Heart left ventricle (tissue), 13 donors: ENCODE measurements at regions not wholly inside any gene's neighbourhood (a gene's known extent, or its start where the extent isn't known, plus 50 kb on each side); places are given as distances from the start of the nearest gene placed in this dataset.

Experiments
- POLR2A ChIP-seq, 2 donors: fragments of 450-650 bp; IDR thresholded peaks; one replicate each; pipeline ENCODE4 v1.6.1; 2017; ENCODE audit warnings: antibody characterized with exemption in 2 of 2, mild to moderate bottlenecking in 2 of 2, moderate library complexity in 2 of 2
- TF ChIP-seq, protein P1 (sequence below), 12 donors: fragments of 200-600 bp; sonication (generic) in 4 of 12; IDR thresholded peaks; one replicate each; pipeline versions ENCODE4 v1.5.0 to v1.8.0; 2018 to 2022; ENCODE audit warnings: antibody characterized with exemption in 12 of 12, mild to moderate bottlenecking in 5 of 12
- donor health status: ischemic (EF 13 %, LVEDD 7.1; RV severe dilation, severe dysfunction).
- donor health status: DM: no; HTN: yes; CAD: no.
- donor health status: DM: no; HTN: no; CAD: no.
- donor health status: ischemic (EF 25% LVEDD 6.9; RV normal size, moderate dysfunction).
- donor health status: ischemic (EF 25% LVEDD 5.7; RV mildly dilated, moderate dysfunction).
- donor health status: ischemic (EF 35%, LVEDD 5.7; RV mildly dilated, moderate dysfunction).
- donor health status: nonischemic (EF 11% LVEDD 7.7; RV severe dilation, severe dysfunction).
- donor health status: DM: yes; HTN: yes; CAD: no.
- donor health status: PGD.
- donor health status: ischemic (EF 29% LVEDD 5.4; RV normal size, mild dysfunction).
- donor health status: nonischemic (EF 23%, LVEDD 6.1; RV moderate dilation, normal function).

DNA sequence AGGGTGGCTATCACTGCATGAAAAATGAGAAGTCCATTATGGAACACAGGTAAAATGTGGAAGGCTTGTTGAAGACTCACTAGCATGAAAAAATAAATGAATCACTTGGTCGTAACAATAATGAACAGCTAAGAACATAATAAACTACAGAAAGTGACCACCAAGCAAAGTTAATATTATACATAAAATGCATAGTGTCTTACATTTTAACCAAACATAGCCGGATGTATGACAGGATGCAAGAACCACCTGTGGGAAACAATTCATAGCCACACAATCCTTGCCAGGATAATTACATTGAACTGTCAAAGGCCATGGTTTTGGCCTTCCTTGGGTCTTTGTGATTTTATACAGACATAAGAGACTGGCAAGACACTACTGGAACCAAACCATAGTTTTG, 81.9 kb upstream of the ATXN3L start:
- TF ChIP-seq, protein P1, sequence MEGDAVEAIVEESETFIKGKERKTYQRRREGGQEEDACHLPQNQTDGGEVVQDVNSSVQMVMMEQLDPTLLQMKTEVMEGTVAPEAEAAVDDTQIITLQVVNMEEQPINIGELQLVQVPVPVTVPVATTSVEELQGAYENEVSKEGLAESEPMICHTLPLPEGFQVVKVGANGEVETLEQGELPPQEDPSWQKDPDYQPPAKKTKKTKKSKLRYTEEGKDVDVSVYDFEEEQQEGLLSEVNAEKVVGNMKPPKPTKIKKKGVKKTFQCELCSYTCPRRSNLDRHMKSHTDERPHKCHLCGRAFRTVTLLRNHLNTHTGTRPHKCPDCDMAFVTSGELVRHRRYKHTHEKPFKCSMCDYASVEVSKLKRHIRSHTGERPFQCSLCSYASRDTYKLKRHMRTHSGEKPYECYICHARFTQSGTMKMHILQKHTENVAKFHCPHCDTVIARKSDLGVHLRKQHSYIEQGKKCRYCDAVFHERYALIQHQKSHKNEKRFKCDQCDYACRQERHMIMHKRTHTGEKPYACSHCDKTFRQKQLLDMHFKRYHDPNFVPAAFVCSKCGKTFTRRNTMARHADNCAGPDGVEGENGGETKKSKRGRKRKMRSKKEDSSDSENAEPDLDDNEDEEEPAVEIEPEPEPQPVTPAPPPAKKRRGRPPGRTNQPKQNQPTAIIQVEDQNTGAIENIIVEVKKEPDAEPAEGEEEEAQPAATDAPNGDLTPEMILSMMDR (IDR thresholded peaks at IDR 0.05), result no peak
- no peak for TF ChIP-seq POLR2A (IDR thresholded peaks at IDR 0.05)
